ENCODE measurements at regions not wholly inside any gene's neighbourhood (a gene's known extent, or its start where the extent isn't known, plus 50 kb on each side); places are given as distances from the start of the nearest gene placed in this dataset.

- TF ChIP-seq, protein P1, sequence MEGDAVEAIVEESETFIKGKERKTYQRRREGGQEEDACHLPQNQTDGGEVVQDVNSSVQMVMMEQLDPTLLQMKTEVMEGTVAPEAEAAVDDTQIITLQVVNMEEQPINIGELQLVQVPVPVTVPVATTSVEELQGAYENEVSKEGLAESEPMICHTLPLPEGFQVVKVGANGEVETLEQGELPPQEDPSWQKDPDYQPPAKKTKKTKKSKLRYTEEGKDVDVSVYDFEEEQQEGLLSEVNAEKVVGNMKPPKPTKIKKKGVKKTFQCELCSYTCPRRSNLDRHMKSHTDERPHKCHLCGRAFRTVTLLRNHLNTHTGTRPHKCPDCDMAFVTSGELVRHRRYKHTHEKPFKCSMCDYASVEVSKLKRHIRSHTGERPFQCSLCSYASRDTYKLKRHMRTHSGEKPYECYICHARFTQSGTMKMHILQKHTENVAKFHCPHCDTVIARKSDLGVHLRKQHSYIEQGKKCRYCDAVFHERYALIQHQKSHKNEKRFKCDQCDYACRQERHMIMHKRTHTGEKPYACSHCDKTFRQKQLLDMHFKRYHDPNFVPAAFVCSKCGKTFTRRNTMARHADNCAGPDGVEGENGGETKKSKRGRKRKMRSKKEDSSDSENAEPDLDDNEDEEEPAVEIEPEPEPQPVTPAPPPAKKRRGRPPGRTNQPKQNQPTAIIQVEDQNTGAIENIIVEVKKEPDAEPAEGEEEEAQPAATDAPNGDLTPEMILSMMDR (IDR thresholded peaks at IDR 0.05; ENCODE audit: insufficient read depth, low read length) = no peak
- no peak for TF ChIP-seq REST (IDR thresholded peaks at IDR 0.05; ENCODE audit: insufficient replicate concordance, low read depth)
- TF ChIP-seq POLR2AphosphoS5 (IDR thresholded peaks at IDR 0.05; ENCODE audit: low read depth) = no peak
- TF ChIP-seq GABPA (IDR thresholded peaks at IDR 0.05; ENCODE audit: low read depth) = no peak
Observed at GRCh38 chr14:83974647-83975163, 1555.2 kb upstream of the FLRT2 start.
